ENCODE measurements at regions not wholly inside any gene's neighbourhood (a gene's known extent, or its start where the extent isn't known, plus 50 kb on each side); places are given as distances from the start of the nearest gene placed in this dataset.

GRCh38 chr5:125898851-125899405 is 524.3 kb upstream of the GRAMD2B start:
- DNase-seq (ENCODE audit: low read depth, low spot score), result no peak
- SMC1A ChIA-PET (ENCODE audit: uncharacterized antibody, unreplicated experiment), result no interaction called here
- no peaks in the 10 kb centered on the region for H3K36me3 ChIP-seq (ENCODE audit: control insufficient read depth in 2 of 2, insufficient read depth in 2 of 2, low read length in 1 of 2)
- no peak overlapping the region for H3K4me2 ChIP-seq (ENCODE audit: control insufficient read depth, insufficient read depth)
- H3K4me3 ChIP-seq, result no peak overlapping the region
- no peak for ATAC-seq
- no TSS peak for BruUV-seq (replicated peaks)
- POLR2A ChIA-PET, result no interaction called here
- H3K27ac ChIP-seq (ENCODE audit: control insufficient read depth, insufficient read depth), result no peak overlapping the region
- H3K27me3 ChIP-seq (replicated peaks in 1 of 2; ENCODE audit: control insufficient read depth in 2 of 2, insufficient read depth in 2 of 2, low read length in 1 of 2), result no peaks in the 10 kb centered on the region
- H3K9me3 ChIP-seq (replicated peaks; ENCODE audit: control insufficient read depth, insufficient read depth, low read length), result no peaks in the 10 kb centered on the region
- CTCF ChIA-PET, result interaction anchor here (2.1 kb wide), 1 partner anchor 10 kb away, joined by 4 read pairs; no protein-coding TSS in a partner anchor
- RAD21 ChIA-PET (ENCODE audit: unreplicated experiment), result no interaction called here
- no peak overlapping the region for H3K9ac ChIP-seq (ENCODE audit: control insufficient read depth, insufficient read depth, low read length)
- H2AFZ ChIP-seq (ENCODE audit: control insufficient read depth, low read depth, low read length), result no peak overlapping the region
- no peaks in the 10 kb centered on the region for H4K20me1 ChIP-seq (ENCODE audit: control insufficient read depth, insufficient read depth)
- TF ChIP-seq MTA3 (IDR thresholded peaks at IDR 0.05; ENCODE audit: borderline replicate concordance, low read length) (no peak), DPF2 (IDR thresholded peaks at IDR 0.05) (no peak), MEF2B (IDR thresholded peaks at IDR 0.05; ENCODE audit: partially characterized antibody, poor library complexity, severe bottlenecking) (no peak), MYC (IDR thresholded peaks at IDR 0.05; ENCODE audit: insufficient read depth, insufficient read length, insufficient replicate concordance, low read length, severe bottlenecking) (no peak), EGR1 (IDR thresholded peaks at IDR 0.05; ENCODE audit: borderline replicate concordance in 1 of 2, low read depth in 2 of 2, low read length in 2 of 2) (no peak)
- TF ChIP-seq, protein P1, sequence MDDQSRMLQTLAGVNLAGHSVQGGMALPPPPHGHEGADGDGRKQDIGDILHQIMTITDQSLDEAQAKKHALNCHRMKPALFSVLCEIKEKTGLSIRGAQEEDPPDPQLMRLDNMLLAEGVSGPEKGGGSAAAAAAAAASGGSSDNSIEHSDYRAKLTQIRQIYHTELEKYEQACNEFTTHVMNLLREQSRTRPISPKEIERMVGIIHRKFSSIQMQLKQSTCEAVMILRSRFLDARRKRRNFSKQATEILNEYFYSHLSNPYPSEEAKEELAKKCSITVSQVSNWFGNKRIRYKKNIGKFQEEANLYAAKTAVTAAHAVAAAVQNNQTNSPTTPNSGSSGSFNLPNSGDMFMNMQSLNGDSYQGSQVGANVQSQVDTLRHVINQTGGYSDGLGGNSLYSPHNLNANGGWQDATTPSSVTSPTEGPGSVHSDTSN (IDR thresholded peaks at IDR 0.05; ENCODE audit: insufficient replicate concordance, low read depth, low read length), result no peak
- in situ Hi-C loops (cut with MboI) (no loop called here), intact Hi-C loops (cut with micrococcal nuclease; ENCODE audit: unreplicated experiment) (no loop called here)
- H3K79me2 ChIP-seq (ENCODE audit: control insufficient read depth, insufficient read depth, low read length), result no peaks in the 10 kb centered on the region
- WGBS (ENCODE audit: insufficient coverage, insufficient replicate concordance, low lambda C conversion rate, missing lambda C conversion rate), result 17% methylated on average over 2 of the region's 2 CpGs
- no peaks in the 10 kb centered on the region for H3K4me1 ChIP-seq (ENCODE audit: control insufficient read depth, insufficient read depth, low read length)
- FAIRE-seq, result peak; percentile 13

All from GM12878 (cell line).